HG02610 (cell line): ENCODE measurements at regions not wholly inside any gene's neighbourhood (a gene's known extent, or its start where the extent isn't known, plus 50 kb on each side); places are given as distances from the start of the nearest gene placed in this dataset.
A peak's percentile ranks its signal among the peaks of the same experiment; 100 is the strongest.

Experiments
- ATAC-seq: cut with Tn5 transposase; IDR thresholded peaks from one replicate; pipeline ENCODE4 v1.9.1; 2021; ENCODE audit warnings: mild to moderate bottlenecking, moderate library complexity; ENCODE audit not compliant: unreplicated experiment

GRCh38 chr11:103659743-103660142 is 376.7 kb upstream of the DDI1 start:
- no peak for ATAC-seq

- ATAC-seq, result no peak
These were observed 375.3 kb upstream of the DDI1 start for GRCh38 chr11:103661185-103661584.

GRCh38 chr11:103661991-103662390 is 374.4 kb upstream of the DDI1 start:
- no peak for ATAC-seq

GRCh38 chr11:103662880-103663279 is 373.6 kb upstream of the DDI1 start:
- ATAC-seq, result no peak

- no peak for ATAC-seq
These were observed 367.6 kb upstream of the DDI1 start for GRCh38 chr11:103668859-103669258.

- ATAC-seq, result no peak
These were observed 365.2 kb upstream of the DDI1 start for GRCh38 chr11:103671143-103671651.

- ATAC-seq, result no peak
These were observed 362.7 kb upstream of the DDI1 start for GRCh38 chr11:103673773-103674172.

GRCh38 chr11:103676413-103676812 is 360.0 kb upstream of the DDI1 start:
- ATAC-seq, result no peak

GRCh38 chr11:103680826-103681225 is 355.6 kb upstream of the DDI1 start:
- ATAC-seq, result no peak

- ATAC-seq, result no peak
These were observed 354.6 kb upstream of the DDI1 start for GRCh38 chr11:103681855-103682254.

- peak; percentile 93 for ATAC-seq
These were observed 353.9 kb upstream of the DDI1 start for GRCh38 chr11:103682318-103683184.

GRCh38 chr11:103683576-103683975 is 352.9 kb upstream of the DDI1 start:
- ATAC-seq, result no peak

GRCh38 chr11:103688924-103689323 is 347.5 kb upstream of the DDI1 start:
- ATAC-seq, result no peak

GRCh38 chr11:103690356-103690755 is 346.1 kb upstream of the DDI1 start:
- no peak for ATAC-seq

GRCh38 chr11:103696123-103696522 is 340.3 kb upstream of the DDI1 start:
- no peak for ATAC-seq

GRCh38 chr11:103699216-103699615 is 337.2 kb upstream of the DDI1 start:
- ATAC-seq, result no peak

GRCh38 chr11:103699656-103700055 is 336.8 kb upstream of the DDI1 start:
- no peak for ATAC-seq

- no peak for ATAC-seq
These were observed 335.8 kb upstream of the DDI1 start for GRCh38 chr11:103700622-103701021.

GRCh38 chr11:103703437-103703836 is 333.0 kb upstream of the DDI1 start:
- ATAC-seq, result no peak

GRCh38 chr11:103703954-103704353 is 332.5 kb upstream of the DDI1 start:
- no peak for ATAC-seq

GRCh38 chr11:103705642-103706041 is 330.8 kb upstream of the DDI1 start:
- ATAC-seq, result no peak

- no peak for ATAC-seq
These were observed 327.1 kb upstream of the DDI1 start for GRCh38 chr11:103709371-103709770.

- no peak for ATAC-seq
These were observed 322.2 kb upstream of the DDI1 start for GRCh38 chr11:103714246-103714645.
